GM18951 (cell line): ENCODE measurements at regions not wholly inside any gene's neighbourhood (a gene's known extent, or its start where the extent isn't known, plus 50 kb on each side); places are given as distances from the start of the nearest gene placed in this dataset.
"Not testable (repeated sequence)": the region's sequence is repeated elsewhere in the genome, so short reads cannot be mapped to it uniquely, and the experiment has no call there.

Experiments
- POLR2A ChIP-seq: IDR thresholded peaks from 4 replicates; pipeline ENCODE4 v1.6.1; 2011; ENCODE audit warnings: mild to moderate bottlenecking; ENCODE audit not compliant: insufficient read length, insufficient read depth; ENCODE audit errors: extremely low read depth
- in situ Hi-C: fragments of 300-500 bp; cut with MboI; formaldehyde crosslinking; loops from one replicate; pipeline ENCODE4 v1.12.0; 2022; ENCODE audit warnings: low sequenced_read_pairs, mixed read lengths, inconsistent platforms; ENCODE audit not compliant: unreplicated experiment

GRCh38 chr6:139882977-139883728 lies 508.7 kb upstream of the CITED2 start:
- TF ChIP-seq POLR2A, result no peak
- in situ Hi-C loops, result no loop called here

- TF ChIP-seq POLR2A, result no peak
- in situ Hi-C loops, result no loop called here
Observed at GRCh38 chr6:139882234-139882633, 507.8 kb upstream of the CITED2 start.

- TF ChIP-seq POLR2A, result no peak
- in situ Hi-C loops, result no loop called here
Observed at GRCh38 chr6:139881728-139882211, 507.3 kb upstream of the CITED2 start.

- no peak for TF ChIP-seq POLR2A
- in situ Hi-C loops, result no loop called here
Observed at GRCh38 chr6:139881236-139881635, 506.8 kb upstream of the CITED2 start.

GRCh38 chr6:139879823-139880356 lies 505.4 kb upstream of the CITED2 start:
- in situ Hi-C loops, result no loop called here
- TF ChIP-seq POLR2A, result no peak

- in situ Hi-C loops, result not testable (repeated sequence)
Observed at GRCh38 chr6:139879241-139879640, 504.8 kb upstream of the CITED2 start.

GRCh38 chr6:139877828-139878405 lies 503.5 kb upstream of the CITED2 start:
- TF ChIP-seq POLR2A, result no peak

GRCh38 chr6:139872665-139873064 lies 498.2 kb upstream of the CITED2 start:
- TF ChIP-seq POLR2A, result no peak
- in situ Hi-C loops, result no loop called here

More at GRCh38 chr6:139877828-139878405, 503.5 kb upstream of the CITED2 start:
- in situ Hi-C loops, result no loop called here

- in situ Hi-C loops, result no loop called here
Observed at GRCh38 chr6:139871803-139872510, 497.5 kb upstream of the CITED2 start.

GRCh38 chr6:139871165-139871710 lies 496.8 kb upstream of the CITED2 start:
- no peak for TF ChIP-seq POLR2A
- in situ Hi-C loops, result no loop called here

More at GRCh38 chr6:139871803-139872510, 497.5 kb upstream of the CITED2 start:
- no peak for TF ChIP-seq POLR2A

GRCh38 chr6:139868576-139868975 lies 494.1 kb upstream of the CITED2 start:
- no peak for TF ChIP-seq POLR2A
- in situ Hi-C loops, result no loop called here

- no peak for TF ChIP-seq POLR2A
- in situ Hi-C loops, result no loop called here
Observed at GRCh38 chr6:139863964-139864363, 489.5 kb upstream of the CITED2 start.

GRCh38 chr6:139863346-139863745 lies 488.9 kb upstream of the CITED2 start:
- in situ Hi-C loops, result no loop called here
- no peak for TF ChIP-seq POLR2A
